ENCODE measurements at regions not wholly inside any gene's neighbourhood (a gene's known extent, or its start where the extent isn't known, plus 50 kb on each side); places are given as distances from the start of the nearest gene placed in this dataset.

DNA sequence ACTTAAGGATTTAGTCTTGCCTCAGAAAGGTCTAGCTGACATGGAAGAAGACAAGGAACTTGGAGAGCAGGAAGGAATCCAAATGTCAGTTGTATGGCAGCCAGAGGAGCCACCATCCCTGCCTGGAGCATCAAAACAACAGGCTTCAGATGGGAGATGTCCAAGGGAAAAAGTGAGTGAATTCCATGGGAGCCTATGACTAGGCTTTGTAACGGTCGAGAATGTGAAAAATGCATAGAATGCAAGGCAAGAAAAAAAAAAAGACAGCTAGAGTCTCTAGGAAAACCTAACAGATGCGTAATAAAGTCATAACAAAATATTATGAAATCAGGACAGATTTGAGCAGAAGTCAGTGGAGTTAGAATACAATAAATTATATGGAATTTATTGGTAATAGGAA is 183.7 kb upstream of the LSM14A start:
- ChIA-PET POLR2A (no interaction called here), CTCF (no interaction called here)
- no peak for DNase-seq (ENCODE audit: extremely low spot score)
- TF ChIP-seq SP1 (IDR thresholded peaks at IDR 0.05), result no peak
- TF ChIP-seq CTBP1 (IDR thresholded peaks at IDR 0.05; ENCODE audit: borderline replicate concordance), result no peak
- no peak for TF ChIP-seq HDGF (IDR thresholded peaks at IDR 0.05; ENCODE audit: borderline replicate concordance)
- no peak for TF ChIP-seq FOXA1 (IDR thresholded peaks at IDR 0.05)
- no peak for TF ChIP-seq LEF1 (IDR thresholded peaks at IDR 0.05; ENCODE audit: borderline replicate concordance)
- no peak for TF ChIP-seq BHLHE40 (IDR thresholded peaks at IDR 0.05; ENCODE audit: borderline replicate concordance)
- TF ChIP-seq FOXK2 (IDR thresholded peaks at IDR 0.05), result no peak
- TF ChIP-seq SUZ12 (IDR thresholded peaks at IDR 0.05), result no peak
- TF ChIP-seq ZNF384 (IDR thresholded peaks at IDR 0.05), result no peak
- no peak for TF ChIP-seq ELF4 (IDR thresholded peaks at IDR 0.05)
- no peak for TF ChIP-seq TARDBP (IDR thresholded peaks at IDR 0.05)
- TF ChIP-seq, protein P1, sequence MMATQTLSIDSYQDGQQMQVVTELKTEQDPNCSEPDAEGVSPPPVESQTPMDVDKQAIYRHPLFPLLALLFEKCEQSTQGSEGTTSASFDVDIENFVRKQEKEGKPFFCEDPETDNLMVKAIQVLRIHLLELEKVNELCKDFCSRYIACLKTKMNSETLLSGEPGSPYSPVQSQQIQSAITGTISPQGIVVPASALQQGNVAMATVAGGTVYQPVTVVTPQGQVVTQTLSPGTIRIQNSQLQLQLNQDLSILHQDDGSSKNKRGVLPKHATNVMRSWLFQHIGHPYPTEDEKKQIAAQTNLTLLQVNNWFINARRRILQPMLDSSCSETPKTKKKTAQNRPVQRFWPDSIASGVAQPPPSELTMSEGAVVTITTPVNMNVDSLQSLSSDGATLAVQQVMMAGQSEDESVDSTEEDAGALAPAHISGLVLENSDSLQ (IDR thresholded peaks at IDR 0.05), result no peak
- TF ChIP-seq ARNT (IDR thresholded peaks at IDR 0.05), result no peak
- no peak for TF ChIP-seq FOXM1 (IDR thresholded peaks at IDR 0.05; ENCODE audit: borderline replicate concordance)
- no peak for TF ChIP-seq L3MBTL2 (conservative IDR thresholded peaks at IDR 0.05)
- TF ChIP-seq NFRKB (IDR thresholded peaks at IDR 0.05), result no peak

DNA sequence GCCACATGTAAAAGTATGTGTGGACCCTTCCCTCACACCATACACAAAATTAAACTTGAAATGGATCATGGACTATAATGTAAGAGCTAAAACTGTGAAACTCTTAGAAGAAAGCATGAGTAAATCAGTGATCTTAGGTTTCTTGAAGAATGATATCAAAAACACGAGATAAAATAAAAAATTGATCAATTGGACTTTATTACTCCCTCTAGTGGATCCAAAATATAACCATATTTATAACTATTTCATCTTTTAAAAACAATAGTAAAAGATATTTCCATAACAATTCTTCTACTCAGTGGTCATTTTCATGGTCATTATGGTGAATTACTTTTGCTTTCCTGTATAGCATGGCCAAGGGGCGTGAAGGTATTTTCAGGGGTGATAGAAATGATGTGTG is 174.6 kb upstream of the LSM14A start:
- DNase-seq (ENCODE audit: extremely low spot score), result no peak
- ChIA-PET CTCF (interaction anchor here (0.7 to 1.4 kb wide), 5 partner anchors 10 to 445 kb away, joined by 3 to 7 read pairs (median 3); no protein-coding TSS in a partner anchor), POLR2A (no interaction called here)
- no peak for TF ChIP-seq HDGF (IDR thresholded peaks at IDR 0.05; ENCODE audit: borderline replicate concordance)
- TF ChIP-seq ELF4 (IDR thresholded peaks at IDR 0.05), result no peak
- no peak for TF ChIP-seq CTBP1 (IDR thresholded peaks at IDR 0.05; ENCODE audit: borderline replicate concordance)
- no peak for TF ChIP-seq FOXA1 (IDR thresholded peaks at IDR 0.05)
- TF ChIP-seq SUZ12 (IDR thresholded peaks at IDR 0.05), result no peak
- no peak for TF ChIP-seq TARDBP (IDR thresholded peaks at IDR 0.05)

DNA sequence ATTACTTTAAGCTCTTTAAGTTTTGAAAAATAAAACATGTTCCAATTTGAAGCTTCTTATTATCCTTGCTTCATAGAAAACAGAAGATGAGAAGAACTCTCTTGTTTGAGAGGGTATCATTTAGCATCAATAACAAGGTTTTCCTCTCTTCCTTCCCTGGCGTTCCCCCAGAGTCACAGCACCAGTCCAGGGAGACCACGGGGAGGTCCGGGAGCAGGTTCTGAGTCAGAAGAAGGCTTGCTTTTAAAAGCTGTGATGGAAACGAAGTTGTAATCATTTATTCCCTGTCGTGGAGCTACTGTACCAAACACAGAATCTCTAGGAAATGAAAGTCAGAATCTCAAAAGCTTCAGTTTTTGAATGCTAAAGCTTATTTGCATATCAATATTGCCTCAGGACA is 174.0 kb upstream of the LSM14A start:
- ChIA-PET POLR2A (no interaction called here), CTCF (interaction anchor here (0.6 to 1.4 kb wide), 8 partner anchors 11 to 446 kb away, joined by 3 to 7 read pairs (median 3); no protein-coding TSS in a partner anchor)
- DNase-seq (ENCODE audit: extremely low spot score), result no peak
- TF ChIP-seq, protein P1 (IDR thresholded peaks at IDR 0.05), result no peak
- TF ChIP-seq FOXM1 (IDR thresholded peaks at IDR 0.05; ENCODE audit: borderline replicate concordance), result no peak
- TF ChIP-seq NFRKB (IDR thresholded peaks at IDR 0.05), result no peak
- no peak for TF ChIP-seq HDGF (IDR thresholded peaks at IDR 0.05; ENCODE audit: borderline replicate concordance)
- TF ChIP-seq SUZ12 (IDR thresholded peaks at IDR 0.05), result no peak
- no peak for TF ChIP-seq FOXK2 (IDR thresholded peaks at IDR 0.05)
- TF ChIP-seq ZNF384 (IDR thresholded peaks at IDR 0.05), result no peak
- TF ChIP-seq ELF4 (IDR thresholded peaks at IDR 0.05), result no peak
- no peak for TF ChIP-seq L3MBTL2 (conservative IDR thresholded peaks at IDR 0.05)
- TF ChIP-seq TARDBP (IDR thresholded peaks at IDR 0.05), result no peak

DNA sequence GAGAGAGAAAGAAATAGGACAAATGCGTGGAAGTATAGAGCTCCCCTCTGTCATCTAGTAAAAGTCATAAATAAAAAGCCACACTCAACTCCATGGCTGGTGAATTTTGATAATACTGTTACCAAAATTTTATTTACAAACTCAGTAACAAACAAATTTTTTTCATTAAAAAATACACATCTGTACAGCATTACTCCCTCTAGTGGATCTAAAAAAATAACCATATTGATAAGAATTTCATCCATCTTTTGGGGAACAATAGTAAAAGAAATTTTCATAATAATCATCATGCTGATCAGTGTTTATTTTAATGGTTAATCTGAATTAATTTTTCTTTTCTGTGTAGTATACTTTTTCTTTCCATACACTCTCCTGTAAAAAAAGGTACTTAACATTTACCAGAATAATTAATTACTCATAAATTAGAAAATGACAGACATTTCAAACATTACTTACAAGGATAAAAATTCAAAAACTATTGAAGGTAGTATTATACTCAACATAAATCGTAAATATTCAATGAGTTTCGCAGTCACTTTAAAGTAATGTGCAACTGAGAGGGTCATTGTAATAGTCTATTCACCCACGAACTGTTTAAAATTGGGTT is 173.5 kb upstream of the LSM14A start:
- no peak for TF ChIP-seq ARNT (IDR thresholded peaks at IDR 0.05)
- TF ChIP-seq HDGF (IDR thresholded peaks at IDR 0.05; ENCODE audit: borderline replicate concordance), result no peak
- TF ChIP-seq FOXM1 (IDR thresholded peaks at IDR 0.05; ENCODE audit: borderline replicate concordance), result no peak
- TF ChIP-seq CTBP1 (IDR thresholded peaks at IDR 0.05; ENCODE audit: borderline replicate concordance), result no peak
- TF ChIP-seq, protein P1 (IDR thresholded peaks at IDR 0.05), result no peak
- TF ChIP-seq ZNF384 (IDR thresholded peaks at IDR 0.05), result no peak
- no peak for TF ChIP-seq ELF4 (IDR thresholded peaks at IDR 0.05)
- TF ChIP-seq NFRKB (IDR thresholded peaks at IDR 0.05), result no peak
- TF ChIP-seq L3MBTL2 (conservative IDR thresholded peaks at IDR 0.05), result no peak
- no peak for TF ChIP-seq SP1 (IDR thresholded peaks at IDR 0.05)
- TF ChIP-seq FOXA1 (IDR thresholded peaks at IDR 0.05), result no peak
- no peak for TF ChIP-seq TARDBP (IDR thresholded peaks at IDR 0.05)
- no peak for DNase-seq (ENCODE audit: extremely low spot score)
- ChIA-PET POLR2A (no interaction called here), CTCF (interaction anchor here (0.5 to 1.4 kb wide), 8 partner anchors 11 to 1388 kb away, joined by 3 to 7 read pairs (median 4); no protein-coding TSS in a partner anchor)

DNA sequence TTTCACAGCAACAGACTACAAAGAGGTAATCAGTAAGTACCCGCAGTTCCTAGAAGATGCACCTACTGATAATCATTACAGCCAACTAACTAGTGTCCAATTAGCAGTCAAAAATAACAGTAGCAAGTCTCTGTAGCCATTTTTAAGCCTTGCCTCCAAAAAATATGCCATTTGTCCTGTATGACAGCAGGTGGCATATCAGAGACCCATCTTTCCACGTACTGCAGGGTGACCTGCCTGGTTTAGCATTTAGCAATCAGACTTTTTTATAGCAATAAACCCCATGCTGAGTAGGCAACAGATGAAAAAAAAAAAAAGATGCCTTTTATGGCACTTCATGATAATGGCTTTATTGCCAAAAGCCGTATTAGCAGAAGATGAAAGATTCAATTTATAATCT is 155.3 kb upstream of the LSM14A start:
- ChIA-PET CTCF (no interaction called here), POLR2A (no interaction called here)
- no peak for TF ChIP-seq FOXM1 (IDR thresholded peaks at IDR 0.05; ENCODE audit: borderline replicate concordance)
- TF ChIP-seq, protein P1 (IDR thresholded peaks at IDR 0.05), result no peak
- no peak for TF ChIP-seq BHLHE40 (IDR thresholded peaks at IDR 0.05; ENCODE audit: borderline replicate concordance)
- TF ChIP-seq TARDBP (IDR thresholded peaks at IDR 0.05), result no peak
- no peak for TF ChIP-seq HDGF (IDR thresholded peaks at IDR 0.05; ENCODE audit: borderline replicate concordance)
- TF ChIP-seq NFRKB (IDR thresholded peaks at IDR 0.05), result no peak
- no peak for DNase-seq (ENCODE audit: extremely low spot score)

DNA sequence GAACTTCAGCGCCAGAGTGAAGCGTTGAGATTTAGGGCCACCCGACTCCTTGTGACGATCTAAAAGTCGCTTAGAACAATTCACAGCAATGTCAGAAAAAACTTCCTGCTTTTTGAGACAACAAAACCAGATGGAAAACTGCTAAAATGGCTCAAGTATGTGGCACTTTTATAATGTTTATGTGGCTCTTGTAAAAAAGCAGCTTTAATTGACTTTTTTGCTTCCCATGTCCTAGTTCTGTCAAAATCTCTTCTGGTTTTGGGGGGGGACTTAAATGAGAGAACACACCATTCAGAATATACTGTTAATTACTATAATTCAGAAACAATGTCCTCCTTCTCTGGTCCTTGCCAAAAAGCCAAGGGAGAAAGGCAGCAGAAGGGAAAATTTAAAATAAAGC is 154.7 kb upstream of the LSM14A start:
- DNase-seq (ENCODE audit: extremely low spot score), result no peak
- CTCF ChIA-PET, result no interaction called here
- no peak for TF ChIP-seq FOXK2 (IDR thresholded peaks at IDR 0.05)
- TF ChIP-seq, protein P1 (IDR thresholded peaks at IDR 0.05), result no peak
- TF ChIP-seq TARDBP (IDR thresholded peaks at IDR 0.05), result no peak
- TF ChIP-seq FOXA1 (IDR thresholded peaks at IDR 0.05), result no peak
- no peak for TF ChIP-seq ELF4 (IDR thresholded peaks at IDR 0.05)
- no peak for TF ChIP-seq NFRKB (IDR thresholded peaks at IDR 0.05)
- no peak for TF ChIP-seq ZNF384 (IDR thresholded peaks at IDR 0.05)
- POLR2A ChIA-PET, result no interaction called here

Measured in HEK293T (cell line).